ENCODE measurements at regions not wholly inside any gene's neighbourhood (a gene's known extent, or its start where the extent isn't known, plus 50 kb on each side); places are given as distances from the start of the nearest gene placed in this dataset.

DNA sequence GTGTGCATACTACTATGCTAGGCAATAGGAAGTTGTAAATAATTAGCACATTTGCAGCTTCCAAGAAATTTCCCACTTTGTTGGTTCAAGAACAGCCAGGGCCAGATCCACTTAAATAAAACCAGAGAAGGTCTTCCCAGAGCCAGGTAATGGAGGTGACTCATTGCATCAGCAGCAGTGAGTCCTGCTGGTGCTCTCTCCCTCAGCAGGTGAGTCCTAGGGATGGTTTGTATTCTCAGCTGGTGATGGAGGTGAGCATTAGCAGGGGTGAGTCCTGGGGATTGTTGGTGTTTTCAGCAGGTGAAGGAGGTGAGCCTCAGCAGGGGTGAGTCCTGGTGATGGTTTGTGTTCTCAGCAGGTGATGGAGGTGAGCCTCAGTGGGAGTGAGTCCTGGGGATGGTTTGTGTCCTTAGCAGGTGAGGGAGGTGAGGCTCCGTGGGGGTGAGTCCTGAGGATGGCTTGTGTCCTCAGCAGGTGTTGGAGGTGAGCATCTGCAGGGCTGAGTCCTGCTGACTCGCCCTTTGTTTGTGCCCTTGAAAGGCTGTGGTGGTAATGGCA, 232.8 kb upstream of the EXOC2 start:
- H3K27ac ChIP-seq: no peak overlapping the region
- no peaks in the 10 kb centered on the region for H3K4me1 ChIP-seq (ENCODE audit: insufficient read depth)
- no peaks in the 10 kb centered on the region for H3K9me2 ChIP-seq (replicated peaks; ENCODE audit: insufficient read depth)
- DNase-seq (ENCODE audit: low spot score): no peak
- WGBS (ENCODE audit: low lambda C conversion rate, missing lambda C conversion rate): 80% methylated on average over 2 of the region's 2 CpGs
- no peaks in the 10 kb centered on the region for H3K27me3 ChIP-seq
- TF ChIP-seq, protein P1, sequence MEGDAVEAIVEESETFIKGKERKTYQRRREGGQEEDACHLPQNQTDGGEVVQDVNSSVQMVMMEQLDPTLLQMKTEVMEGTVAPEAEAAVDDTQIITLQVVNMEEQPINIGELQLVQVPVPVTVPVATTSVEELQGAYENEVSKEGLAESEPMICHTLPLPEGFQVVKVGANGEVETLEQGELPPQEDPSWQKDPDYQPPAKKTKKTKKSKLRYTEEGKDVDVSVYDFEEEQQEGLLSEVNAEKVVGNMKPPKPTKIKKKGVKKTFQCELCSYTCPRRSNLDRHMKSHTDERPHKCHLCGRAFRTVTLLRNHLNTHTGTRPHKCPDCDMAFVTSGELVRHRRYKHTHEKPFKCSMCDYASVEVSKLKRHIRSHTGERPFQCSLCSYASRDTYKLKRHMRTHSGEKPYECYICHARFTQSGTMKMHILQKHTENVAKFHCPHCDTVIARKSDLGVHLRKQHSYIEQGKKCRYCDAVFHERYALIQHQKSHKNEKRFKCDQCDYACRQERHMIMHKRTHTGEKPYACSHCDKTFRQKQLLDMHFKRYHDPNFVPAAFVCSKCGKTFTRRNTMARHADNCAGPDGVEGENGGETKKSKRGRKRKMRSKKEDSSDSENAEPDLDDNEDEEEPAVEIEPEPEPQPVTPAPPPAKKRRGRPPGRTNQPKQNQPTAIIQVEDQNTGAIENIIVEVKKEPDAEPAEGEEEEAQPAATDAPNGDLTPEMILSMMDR (IDR thresholded peaks at IDR 0.05; ENCODE audit: poor library complexity): no peak
- TF ChIP-seq EZH2phosphoT487 (IDR thresholded peaks at IDR 0.05; ENCODE audit: low read depth, severe bottlenecking, unreplicated experiment): no peak
- TF ChIP-seq EZH2 (IDR thresholded peaks at IDR 0.05; ENCODE audit: borderline replicate concordance): no peak
- H3K4me3 ChIP-seq: no peak overlapping the region
- H3K36me3 ChIP-seq (replicated peaks; ENCODE audit: insufficient read depth, low read depth): no peaks in the 10 kb centered on the region
- H4K20me1 ChIP-seq (ENCODE audit: insufficient read depth, poor library complexity, severe bottlenecking): no peaks in the 10 kb centered on the region
- no peak overlapping the region for H2AFZ ChIP-seq
- no peak overlapping the region for H3K4me2 ChIP-seq
- H3K79me2 ChIP-seq: no peaks in the 10 kb centered on the region
- no peaks in the 10 kb centered on the region for H3K9me3 ChIP-seq (ENCODE audit: low read depth)

DNA sequence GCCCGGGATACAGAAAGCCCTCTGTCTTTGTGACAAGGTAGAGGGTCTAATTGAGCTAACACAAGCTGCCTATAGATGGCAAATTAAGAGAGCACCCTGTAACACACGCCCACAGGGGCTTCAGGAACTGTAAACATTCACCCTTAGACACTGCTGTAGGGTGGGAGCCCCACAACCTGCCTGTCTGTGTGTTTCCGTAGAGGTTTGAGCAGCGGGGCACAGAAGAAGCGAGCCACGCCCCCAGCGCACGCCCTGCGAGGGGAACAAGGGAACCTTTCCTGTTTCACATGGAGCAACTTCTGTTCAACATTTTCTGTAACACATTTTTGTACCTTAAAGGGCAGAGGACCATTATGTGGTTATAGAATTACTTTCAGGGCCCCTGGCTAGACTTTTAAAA, 231.7 kb upstream of the EXOC2 start:
- no peak for DNase-seq (ENCODE audit: low spot score)
- H3K4me1 ChIP-seq (ENCODE audit: insufficient read depth): no peaks in the 10 kb centered on the region
- H3K27ac ChIP-seq: no peak overlapping the region
- no peak for TF ChIP-seq EZH2 (IDR thresholded peaks at IDR 0.05; ENCODE audit: borderline replicate concordance)
- no peak for TF ChIP-seq EZH2phosphoT487 (IDR thresholded peaks at IDR 0.05; ENCODE audit: low read depth, severe bottlenecking, unreplicated experiment)
- TF ChIP-seq, protein P1 (IDR thresholded peaks at IDR 0.05; ENCODE audit: poor library complexity): no peak
- no peaks in the 10 kb centered on the region for H3K36me3 ChIP-seq (replicated peaks; ENCODE audit: insufficient read depth, low read depth)
- H3K4me2 ChIP-seq: no peak overlapping the region
- H3K79me2 ChIP-seq: no peaks in the 10 kb centered on the region
- H3K27me3 ChIP-seq: no peaks in the 10 kb centered on the region
- H4K20me1 ChIP-seq (ENCODE audit: insufficient read depth, poor library complexity, severe bottlenecking): no peaks in the 10 kb centered on the region
- peaks cover 4% of the 10 kb centered on the region for H3K9me3 ChIP-seq (ENCODE audit: low read depth)
- no peak overlapping the region for H3K4me3 ChIP-seq
- WGBS (ENCODE audit: low lambda C conversion rate, missing lambda C conversion rate): 74% methylated on average over 9 of the region's 9 CpGs
- no peak overlapping the region for H2AFZ ChIP-seq
- no peaks in the 10 kb centered on the region for H3K9me2 ChIP-seq (replicated peaks; ENCODE audit: insufficient read depth)

DNA sequence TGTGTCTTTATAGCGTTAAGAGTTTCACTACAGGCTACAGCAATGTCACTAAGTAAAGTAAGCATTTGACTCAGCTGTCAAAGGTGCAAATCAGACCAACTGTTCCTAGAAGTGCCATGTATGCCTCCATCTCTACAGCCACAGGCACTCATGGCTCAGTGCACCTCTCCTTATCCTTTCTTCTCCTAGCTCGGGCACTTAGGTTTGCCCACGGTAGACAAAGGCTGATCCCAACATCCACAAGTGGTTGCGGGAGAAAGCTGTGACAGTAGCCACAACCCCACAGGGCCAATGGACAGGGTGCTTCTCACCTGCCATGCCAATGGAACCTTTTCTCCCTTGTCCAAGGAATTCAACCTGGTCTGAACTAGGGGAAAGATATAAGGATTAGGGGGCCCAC, 228.5 kb upstream of the EXOC2 start:
- no peaks in the 10 kb centered on the region for H3K9me2 ChIP-seq (replicated peaks; ENCODE audit: insufficient read depth)
- H3K79me2 ChIP-seq: no peaks in the 10 kb centered on the region
- DNase-seq (ENCODE audit: low spot score): no peak
- no peak overlapping the region for H3K27ac ChIP-seq
- no peaks in the 10 kb centered on the region for H3K27me3 ChIP-seq
- H3K4me3 ChIP-seq: no peak overlapping the region
- H3K36me3 ChIP-seq (replicated peaks; ENCODE audit: insufficient read depth, low read depth): no peaks in the 10 kb centered on the region
- TF ChIP-seq EZH2 (IDR thresholded peaks at IDR 0.05; ENCODE audit: borderline replicate concordance) (no peak), EZH2phosphoT487 (IDR thresholded peaks at IDR 0.05; ENCODE audit: low read depth, severe bottlenecking, unreplicated experiment) (no peak)
- TF ChIP-seq, protein P1 (IDR thresholded peaks at IDR 0.05; ENCODE audit: poor library complexity): no peak
- peaks cover 8% of the 10 kb centered on the region for H3K9me3 ChIP-seq (ENCODE audit: low read depth)
- H3K4me2 ChIP-seq: no peak overlapping the region
- H2AFZ ChIP-seq: no peak overlapping the region
- no peaks in the 10 kb centered on the region for H4K20me1 ChIP-seq (ENCODE audit: insufficient read depth, poor library complexity, severe bottlenecking)
- no peaks in the 10 kb centered on the region for H3K4me1 ChIP-seq (ENCODE audit: insufficient read depth)
- WGBS (ENCODE audit: low lambda C conversion rate, missing lambda C conversion rate): 78% methylated on average over 4 of the region's 4 CpGs

DNA sequence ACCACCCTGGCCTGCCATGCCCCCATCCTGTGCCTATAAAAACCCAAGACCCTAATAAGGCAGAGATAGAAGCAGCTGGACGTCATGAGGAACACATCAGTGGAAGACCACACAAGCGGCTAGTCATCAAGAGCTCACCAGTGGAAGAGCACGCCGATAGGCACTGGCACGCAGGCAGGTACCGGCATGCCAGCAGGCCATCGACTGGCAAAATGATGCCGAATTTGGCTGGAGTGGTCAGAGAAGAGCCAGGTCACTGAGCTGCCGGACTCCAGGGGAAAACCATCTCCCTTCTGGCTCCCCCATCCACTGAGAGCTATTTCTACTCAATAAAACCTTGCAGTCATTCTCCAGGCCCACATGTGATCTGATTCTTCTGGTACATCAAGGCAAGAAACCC, 227.6 kb upstream of the EXOC2 start:
- TF ChIP-seq EZH2 (IDR thresholded peaks at IDR 0.05; ENCODE audit: borderline replicate concordance): no peak
- TF ChIP-seq, protein P1 (IDR thresholded peaks at IDR 0.05; ENCODE audit: poor library complexity): no peak
- TF ChIP-seq EZH2phosphoT487 (IDR thresholded peaks at IDR 0.05; ENCODE audit: low read depth, severe bottlenecking, unreplicated experiment): no peak
- H3K27ac ChIP-seq: no peak overlapping the region
- H3K27me3 ChIP-seq: no peaks in the 10 kb centered on the region
- H3K4me2 ChIP-seq: no peak overlapping the region
- WGBS (ENCODE audit: low lambda C conversion rate, missing lambda C conversion rate): 92% methylated on average over 9 of the region's 9 CpGs
- DNase-seq (ENCODE audit: low spot score): no peak
- no peaks in the 10 kb centered on the region for H3K36me3 ChIP-seq (replicated peaks; ENCODE audit: insufficient read depth, low read depth)
- no peak overlapping the region for H2AFZ ChIP-seq
- no peaks in the 10 kb centered on the region for H4K20me1 ChIP-seq (ENCODE audit: insufficient read depth, poor library complexity, severe bottlenecking)
- H3K4me3 ChIP-seq: no peak overlapping the region
- H3K9me3 ChIP-seq (ENCODE audit: low read depth): peaks cover 8% of the 10 kb centered on the region
- H3K4me1 ChIP-seq (ENCODE audit: insufficient read depth): no peaks in the 10 kb centered on the region
- H3K79me2 ChIP-seq: no peaks in the 10 kb centered on the region
- no peaks in the 10 kb centered on the region for H3K9me2 ChIP-seq (replicated peaks; ENCODE audit: insufficient read depth)

All from hepatocyte (in vitro differentiated cells).